HL-60/S4 treated with phorbol 12-myristate 13-acetate at 8.2 ng/mL for 4 days and 3 days (cell line): ENCODE measurements at regions not wholly inside any gene's neighbourhood (a gene's known extent, or its start where the extent isn't known, plus 50 kb on each side); places are given as distances from the start of the nearest gene placed in this dataset.

Experiments
- in situ Hi-C: fragments of 300-500 bp; cut with MboI; formaldehyde crosslinking; loops from 2 replicates; pipeline ENCODE4 v1.15.0; 2022; ENCODE audit warnings: low sequenced_read_pairs

DNA sequence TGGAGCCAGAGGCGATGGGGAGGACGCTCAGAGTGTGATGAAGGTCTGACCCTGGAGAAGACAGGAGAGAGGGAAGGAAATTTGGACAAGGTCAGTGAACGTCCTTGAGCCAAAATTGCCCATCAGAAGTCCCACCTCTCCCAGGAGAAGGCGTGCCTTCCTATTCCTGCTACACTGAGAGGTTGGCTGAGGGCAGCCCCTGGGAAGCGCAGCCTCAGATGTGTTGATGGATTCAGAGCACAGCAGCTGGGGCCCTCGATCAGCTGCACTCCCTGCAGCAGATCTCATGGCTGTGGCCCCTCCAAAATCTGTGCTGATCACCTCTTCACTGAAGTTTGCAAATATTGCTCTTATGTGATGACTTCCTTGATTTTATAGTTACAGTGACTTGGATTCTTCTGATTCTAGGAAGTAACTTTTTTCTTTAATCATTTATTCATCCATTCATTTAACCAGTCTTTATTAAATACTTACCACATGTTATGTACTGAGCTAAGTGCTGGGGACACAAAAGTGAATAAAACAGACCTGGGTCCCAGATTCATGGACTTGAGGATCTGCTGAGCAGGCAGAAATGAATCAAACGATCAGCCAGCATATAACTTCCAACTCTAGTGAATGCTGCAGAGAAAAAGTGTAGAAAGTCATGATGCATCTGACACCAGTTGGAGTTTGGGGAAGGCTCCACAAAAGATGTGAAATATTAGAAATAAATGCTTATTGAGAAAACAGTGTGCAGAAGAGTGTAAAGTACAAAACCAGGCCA is 69.6 kb upstream of the ARMC2 start:
- in situ Hi-C loops, result loop anchor here (25.0 kb wide), 1 partner anchor 216 kb away; the partner anchor contains the start of gene FOXO3

DNA sequence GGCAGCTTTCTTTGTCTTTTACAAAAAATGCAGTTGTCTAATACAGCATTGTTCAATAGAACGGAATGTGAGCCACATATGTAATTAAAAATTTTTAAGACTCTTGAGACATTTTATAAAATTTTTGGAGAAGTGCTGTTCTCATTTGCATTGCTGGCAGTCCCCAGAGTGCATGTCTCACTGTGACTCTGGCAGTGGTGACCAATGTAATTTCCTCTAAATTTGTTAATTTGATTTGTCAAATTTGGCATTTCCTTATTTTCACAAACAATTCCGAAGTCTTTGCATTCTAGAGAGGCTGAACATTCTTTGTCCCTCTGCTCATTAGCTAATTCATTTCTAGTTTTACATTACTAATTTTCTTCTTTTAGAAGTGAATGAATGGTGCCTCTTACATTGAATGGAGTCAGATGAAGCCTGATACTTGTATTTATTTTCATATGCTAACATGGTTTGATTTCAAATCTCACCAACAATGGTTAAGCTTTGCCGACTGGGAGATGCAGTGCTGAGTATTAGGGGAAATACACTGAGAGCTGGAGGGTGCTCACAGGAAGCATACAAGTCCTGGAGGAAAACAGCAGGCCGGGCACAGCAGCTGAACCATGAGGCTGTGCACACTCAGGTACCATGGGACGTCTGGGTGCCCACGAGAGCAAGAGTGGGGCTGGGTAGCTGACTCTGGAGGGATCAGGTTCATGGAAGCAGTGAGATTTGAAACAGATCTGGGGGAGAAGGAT is 68.5 kb upstream of the ARMC2 start:
- in situ Hi-C loops, result loop anchor here (25.0 kb wide), 1 partner anchor 217 kb away; the partner anchor contains the start of gene FOXO3

DNA sequence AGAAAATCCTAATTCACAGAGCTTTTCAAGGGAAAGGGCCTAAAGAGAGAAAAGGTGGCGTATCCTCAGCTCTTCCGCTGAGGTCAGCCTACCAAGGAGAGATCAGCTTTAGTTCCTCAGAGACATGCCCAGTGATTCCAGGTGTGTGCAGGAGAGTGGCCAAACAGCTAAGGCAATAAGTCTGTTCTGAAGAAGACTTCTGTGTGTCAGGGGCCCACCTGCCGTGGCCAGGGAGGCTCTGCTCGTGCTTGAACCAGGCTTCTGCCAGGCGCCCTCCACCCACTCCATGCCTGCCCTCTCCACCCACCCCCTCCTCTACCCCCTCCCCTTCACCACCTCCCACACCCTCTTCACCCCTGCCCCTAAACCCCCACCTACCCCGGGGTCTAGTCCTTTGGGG is 67.4 kb upstream of the ARMC2 start:
- in situ Hi-C loops, result loop anchor here (25.0 kb wide), 1 partner anchor 218 kb away; the partner anchor contains the start of gene FOXO3

DNA sequence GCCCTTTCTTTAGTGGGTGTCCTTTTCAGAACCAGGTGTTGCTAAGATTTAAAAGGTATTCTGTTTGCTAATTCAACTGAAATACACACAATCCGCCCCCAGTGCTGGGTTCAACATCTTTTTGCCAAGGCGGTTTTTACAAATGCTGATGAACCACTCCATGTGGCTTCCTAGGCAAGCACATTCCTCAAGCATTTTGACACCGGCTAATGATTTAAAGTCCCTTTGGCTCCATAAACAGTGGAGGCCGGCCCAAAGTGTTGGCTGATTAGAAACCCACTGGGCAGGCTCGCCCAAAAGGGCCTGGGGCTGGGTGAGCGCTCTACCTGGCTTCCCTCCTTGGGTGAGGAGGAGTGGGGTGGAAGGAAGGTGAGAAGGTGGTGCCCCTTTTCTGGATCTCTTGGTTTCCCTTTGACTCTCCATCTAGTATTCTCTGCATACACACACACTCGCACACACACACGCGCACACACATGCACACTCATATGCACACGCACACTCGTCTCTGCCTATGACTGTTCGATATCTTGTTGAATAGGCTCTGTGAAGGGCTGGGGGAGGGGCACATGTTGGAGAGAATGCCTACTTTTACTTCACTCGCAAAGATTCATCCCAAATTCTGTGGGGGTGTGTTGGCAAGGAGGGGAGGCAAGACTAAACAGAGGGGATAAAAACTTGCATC is 66.7 kb upstream of the ARMC2 start:
- in situ Hi-C loops, result loop anchor here (25.0 kb wide), 1 partner anchor 219 kb away; the partner anchor contains the start of gene FOXO3

DNA sequence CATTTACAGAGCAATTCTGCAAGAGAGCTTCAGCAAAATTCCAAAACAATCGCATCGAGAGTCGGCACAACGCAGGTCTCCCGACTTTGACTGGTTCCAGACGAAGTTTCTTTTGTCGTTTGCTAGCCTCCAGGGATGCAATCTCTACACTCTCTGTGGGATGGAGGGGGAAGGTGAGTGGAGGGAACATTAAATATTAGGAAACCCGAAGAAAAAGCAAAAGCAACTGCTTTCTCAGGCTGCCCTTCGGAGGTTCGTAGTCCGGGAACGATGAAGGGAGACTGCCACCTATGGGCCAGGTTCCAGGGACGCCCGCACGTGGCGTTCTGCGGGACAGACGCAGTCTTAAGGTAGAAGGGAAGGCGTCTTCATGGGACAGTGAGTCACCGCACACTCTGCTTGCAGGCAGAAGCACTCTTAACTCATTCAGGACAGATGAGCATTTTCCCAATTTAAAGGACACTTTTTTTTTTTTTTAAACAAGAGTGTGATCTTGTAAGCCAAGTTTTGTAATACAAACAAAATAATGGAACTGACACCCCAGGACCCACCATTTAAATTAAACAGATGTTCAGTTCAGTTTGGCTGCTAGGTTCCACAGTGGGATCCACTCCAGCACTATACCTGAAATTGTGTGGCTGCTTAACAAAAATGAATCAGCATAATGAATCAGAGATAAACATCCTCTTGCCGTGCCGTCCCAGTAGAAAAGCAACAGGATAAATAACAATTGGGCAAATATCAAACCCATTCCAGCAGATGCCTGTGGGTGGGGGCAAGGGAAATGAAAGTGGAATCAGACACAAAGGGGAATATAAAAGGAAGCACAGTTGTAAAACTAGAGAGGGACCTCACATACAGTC is 65.8 kb upstream of the ARMC2 start:
- in situ Hi-C loops, result loop anchor here (25.0 kb wide), 1 partner anchor 220 kb away; the partner anchor contains the start of gene FOXO3

DNA sequence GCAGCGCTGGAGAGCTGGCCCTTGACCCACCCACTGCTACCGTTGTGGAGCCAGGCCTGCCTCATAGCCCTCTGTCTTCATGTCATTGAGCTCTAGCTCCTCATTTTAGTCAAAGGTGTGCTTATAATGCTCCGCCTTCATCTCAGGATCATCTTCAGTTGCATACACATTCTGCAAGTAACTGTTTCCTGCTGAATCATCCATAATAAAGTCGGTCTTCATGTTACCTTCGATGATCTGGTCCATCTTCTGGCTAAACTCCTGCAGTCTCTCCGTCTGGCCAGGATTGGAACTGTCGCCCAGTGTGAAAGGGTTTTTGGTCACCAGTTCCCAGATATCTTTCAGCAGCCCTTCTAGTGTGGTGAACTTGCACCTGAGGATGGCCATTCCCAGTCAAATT is 62.6 kb upstream of the ARMC2 start:
- in situ Hi-C loops, result loop anchor here (25.0 kb wide), 1 partner anchor 223 kb away; the partner anchor contains the start of gene FOXO3

DNA sequence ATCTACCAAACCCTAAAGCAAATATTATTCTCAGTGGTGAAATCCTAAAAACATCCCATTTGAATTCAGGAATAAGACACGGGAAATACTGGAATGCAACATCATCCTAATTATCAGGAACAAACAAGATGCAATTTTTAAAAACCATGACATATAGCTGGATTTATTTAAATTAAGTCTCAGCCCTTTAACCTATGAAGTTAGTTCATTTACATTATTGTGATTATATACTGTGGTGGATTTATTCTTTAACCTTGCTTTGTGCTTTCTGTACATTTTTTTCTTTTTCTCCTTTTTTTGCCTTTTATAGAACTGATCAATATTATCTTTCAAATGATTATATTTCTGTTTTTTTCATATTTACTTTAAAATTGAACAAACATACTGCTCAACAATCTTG is 59.8 kb upstream of the ARMC2 start:
- in situ Hi-C loops, result loop anchor here (25.0 kb wide), 1 partner anchor 226 kb away; the partner anchor contains the start of gene FOXO3

DNA sequence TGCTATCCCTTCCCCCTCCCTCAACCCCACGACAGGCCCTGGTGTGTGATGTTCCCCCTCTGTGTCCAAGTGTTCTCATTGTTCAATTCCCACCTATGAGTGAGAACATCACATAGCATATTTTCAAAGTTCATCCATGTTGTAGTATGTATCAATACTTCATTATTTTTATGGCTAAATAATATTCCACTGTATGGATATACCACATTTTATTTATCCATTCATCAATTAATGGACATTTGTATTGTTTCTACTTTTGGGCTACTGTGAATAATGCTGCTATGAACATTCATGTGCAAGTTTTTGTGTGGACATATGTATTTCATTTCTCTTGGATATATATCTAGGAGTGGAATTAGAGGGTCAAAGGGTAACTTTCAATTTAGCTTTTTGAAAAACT is 58.7 kb upstream of the ARMC2 start:
- in situ Hi-C loops, result loop anchor here (25.0 kb wide), 1 partner anchor 227 kb away; the partner anchor contains the start of gene FOXO3

DNA sequence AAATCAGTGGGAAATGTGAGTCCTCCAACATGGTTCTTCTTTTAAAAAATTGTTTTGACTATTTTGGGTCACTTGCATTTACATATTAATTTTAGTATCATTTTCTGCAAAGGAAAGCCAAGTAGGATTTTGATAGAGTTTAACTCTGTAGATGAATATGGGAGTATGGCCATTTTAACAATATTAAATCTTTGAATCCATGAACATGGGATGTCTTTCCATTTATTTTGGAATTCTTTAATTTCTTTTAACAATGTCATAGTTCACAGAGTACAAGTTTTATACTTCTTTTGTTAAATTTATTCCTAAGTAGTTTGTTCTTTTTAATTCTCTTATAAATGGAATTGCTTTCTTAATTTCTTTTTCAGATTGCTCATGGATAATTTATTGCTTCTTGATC is 56.5 kb upstream of the ARMC2 start:
- in situ Hi-C loops, result loop anchor here (25.0 kb wide), 1 partner anchor 229 kb away; the partner anchor contains the start of gene FOXO3

DNA sequence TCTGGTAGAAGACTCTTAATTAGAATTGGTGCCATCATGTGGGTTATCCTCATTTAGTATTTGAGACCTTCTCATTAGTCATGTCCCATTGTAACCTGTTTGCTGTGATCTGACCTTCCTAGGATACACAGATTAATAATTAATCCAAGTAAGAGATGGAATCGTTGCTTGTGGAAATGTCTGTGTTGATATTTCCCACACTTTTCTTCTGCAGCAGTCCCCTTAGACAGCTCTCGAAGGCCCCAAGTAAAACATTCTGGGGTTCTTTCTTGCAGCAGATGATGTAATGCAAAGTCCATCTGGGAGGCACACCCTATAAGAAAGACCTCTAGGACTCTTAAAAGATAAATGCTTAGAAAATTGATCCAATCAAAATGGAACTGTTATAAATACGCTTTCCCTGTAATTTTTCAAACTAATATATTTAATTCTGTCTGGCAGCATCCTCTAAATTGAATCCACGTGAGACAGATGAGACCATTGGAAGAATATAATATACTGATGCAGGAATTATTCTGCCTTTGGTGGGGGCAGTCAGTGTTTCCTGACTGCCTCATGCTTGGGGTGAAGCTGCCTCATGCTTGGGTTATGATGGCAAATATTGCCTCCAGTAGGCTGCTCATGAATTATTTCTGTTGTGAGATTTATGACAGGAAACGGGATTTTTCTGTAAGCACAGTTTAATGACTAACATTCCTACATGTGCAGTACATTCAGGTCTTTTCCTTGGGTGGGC is 54.5 kb upstream of the ARMC2 start:
- in situ Hi-C loops, result loop anchor here (25.0 kb wide), 1 partner anchor 231 kb away; the partner anchor contains the start of gene FOXO3

DNA sequence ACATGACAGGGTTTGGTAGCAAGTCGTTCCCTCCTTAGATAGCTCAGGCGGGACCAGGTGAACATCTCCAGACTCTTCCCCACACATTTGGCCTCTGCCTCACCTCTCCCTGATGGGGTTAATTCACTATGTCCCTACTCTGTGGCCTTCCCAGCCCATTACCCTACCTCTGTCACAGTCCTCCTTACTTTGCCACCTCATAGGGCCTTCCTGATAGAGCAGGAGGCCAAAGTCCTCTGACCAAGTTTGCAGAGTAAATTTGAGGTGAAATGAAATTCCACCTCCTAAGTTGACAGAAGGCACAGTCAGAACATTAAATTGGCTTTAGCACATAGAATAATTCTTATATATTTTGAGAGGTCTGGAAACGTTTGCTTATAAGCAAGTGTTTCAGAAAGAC is 53.1 kb upstream of the ARMC2 start:
- in situ Hi-C loops, result loop anchor here (25.0 kb wide), 1 partner anchor 233 kb away; the partner anchor contains the start of gene FOXO3

DNA sequence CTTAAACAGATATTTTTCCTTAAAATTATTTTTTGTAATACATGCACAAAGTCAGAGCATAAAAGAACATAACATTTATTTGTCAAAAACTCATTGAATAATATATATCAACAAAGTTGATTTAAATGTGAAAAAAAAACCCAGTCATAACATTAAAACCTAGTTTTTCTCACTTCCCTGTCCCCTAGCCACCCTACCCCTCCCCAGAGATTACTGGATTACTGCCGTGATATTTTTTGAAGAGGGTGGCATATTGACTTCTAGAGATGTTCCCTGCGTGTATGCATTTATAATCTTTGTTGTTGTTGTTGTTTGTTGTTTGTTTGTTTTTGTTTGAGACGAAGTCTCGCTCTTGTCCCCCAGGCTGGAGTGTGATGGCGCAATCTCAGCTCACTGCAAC is 52.4 kb upstream of the ARMC2 start:
- in situ Hi-C loops, result loop anchor here (25.0 kb wide), 1 partner anchor 234 kb away; the partner anchor contains the start of gene FOXO3

DNA sequence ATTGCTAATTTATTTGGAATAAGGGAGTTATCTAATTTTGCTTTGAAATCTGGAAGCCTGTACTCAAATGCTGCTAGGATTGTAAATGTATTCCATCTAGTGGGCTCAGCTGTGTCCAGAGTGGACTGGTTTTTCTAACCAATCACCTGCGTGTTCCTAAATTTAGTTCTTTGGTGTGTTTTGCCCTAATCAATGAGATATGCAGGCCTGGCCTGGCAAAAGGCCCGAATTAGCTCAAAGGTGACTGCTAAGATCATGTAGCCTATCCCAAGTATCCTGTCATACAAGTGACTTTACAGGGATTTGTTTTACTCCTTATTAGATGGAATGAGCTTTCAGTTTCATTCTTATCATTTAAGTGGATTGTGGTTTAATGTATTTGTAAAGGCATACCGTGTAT is 51.3 kb upstream of the ARMC2 start:
- in situ Hi-C loops, result loop anchor here (25.0 kb wide), 1 partner anchor 235 kb away; the partner anchor contains the start of gene FOXO3

DNA sequence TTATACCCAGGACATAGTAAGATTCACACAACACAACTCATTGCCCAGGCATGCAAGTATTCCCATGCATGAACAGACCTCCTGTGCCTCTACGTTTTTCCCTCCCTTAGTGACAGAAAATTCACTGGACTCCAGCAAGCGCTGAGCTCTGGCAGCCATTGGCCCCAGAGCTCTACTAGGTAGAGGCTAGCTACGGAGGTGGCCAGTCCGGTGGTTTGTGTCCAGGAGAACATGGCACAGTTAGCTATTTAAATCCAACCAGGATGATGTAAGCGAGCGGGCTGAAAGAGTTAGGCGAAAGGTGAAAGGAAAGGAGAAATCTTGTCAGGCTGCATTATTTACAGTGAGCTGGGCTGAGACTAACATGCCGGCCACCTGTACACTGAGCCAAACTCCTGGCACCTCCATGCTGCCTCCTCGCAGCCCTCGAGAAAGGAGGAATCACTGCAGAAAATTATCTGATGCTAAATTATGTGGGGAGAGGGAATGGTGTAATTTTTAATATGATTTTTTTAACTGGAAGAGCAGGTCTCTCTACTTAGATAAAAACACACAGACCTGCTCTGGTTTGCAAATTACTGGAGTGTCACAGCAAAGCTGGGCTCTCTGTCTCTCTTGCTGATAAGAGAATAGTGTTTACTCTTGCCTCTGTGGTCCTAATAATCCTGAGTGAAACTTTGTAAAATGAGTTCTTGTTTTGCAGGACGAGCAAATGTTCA is 50.1 kb upstream of the ARMC2 start:
- in situ Hi-C loops, result loop anchor here (25.0 kb wide), 1 partner anchor 236 kb away; the partner anchor contains the start of gene FOXO3
